ENCODE measurements at regions not wholly inside any gene's neighbourhood (a gene's known extent, or its start where the extent isn't known, plus 50 kb on each side); places are given as distances from the start of the nearest gene placed in this dataset.
"Not testable (repeated sequence)": the region's sequence is repeated elsewhere in the genome, so short reads cannot be mapped to it uniquely, and the experiment has no call there.

- no peak overlapping the region for H3K4me3 ChIP-seq (ENCODE audit: severe bottlenecking)
- DNase-seq (ENCODE audit: low spot score) (no peak), ATAC-seq (ENCODE audit: low read depth) (no peak)
- no peaks in the 10 kb centered on the region for H3K36me3 ChIP-seq (ENCODE audit: low read depth)
- H3K27ac ChIP-seq (ENCODE audit: poor library complexity, severe bottlenecking), result no peak overlapping the region
- no peak for TF ChIP-seq CTCF (IDR thresholded peaks at IDR 0.05; ENCODE audit: poor library complexity, severe bottlenecking)
- H3K27me3 ChIP-seq (ENCODE audit: insufficient read depth, poor library complexity, severe bottlenecking), result no peaks in the 10 kb centered on the region
- peaks cover 32% of the 10 kb centered on the region for H3K4me1 ChIP-seq (ENCODE audit: insufficient read depth, poor library complexity, severe bottlenecking)
- no peaks in the 10 kb centered on the region for H3K9me3 ChIP-seq (ENCODE audit: severe bottlenecking)
Observed at GRCh38 chr3:181917027-181917426, 205.3 kb downstream of the SOX2 start.

DNA sequence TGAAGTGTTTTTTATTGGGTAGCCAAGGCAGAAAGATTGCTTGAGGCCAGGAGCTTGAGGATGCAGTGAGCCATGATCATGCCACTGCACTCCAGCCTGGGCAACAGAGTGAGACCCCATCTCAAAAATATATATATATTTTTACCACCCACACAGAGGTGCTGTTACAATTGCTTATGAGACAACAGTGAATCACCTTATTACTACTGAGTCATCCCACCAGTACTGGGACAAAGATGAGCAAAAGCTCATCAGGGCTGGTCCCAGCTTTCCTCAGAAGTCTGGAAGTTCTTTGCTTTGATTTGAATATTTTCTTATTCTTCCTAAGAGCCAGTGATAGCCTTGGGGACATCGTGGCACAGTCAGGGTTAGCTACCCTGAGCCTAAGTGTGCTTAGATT, 207.7 kb downstream of the SOX2 start:
- no peak overlapping the region for H3K4me3 ChIP-seq (ENCODE audit: severe bottlenecking)
- H3K9me3 ChIP-seq (ENCODE audit: severe bottlenecking), result no peaks in the 10 kb centered on the region
- no peak for DNase-seq (ENCODE audit: low spot score)
- no peak overlapping the region for H3K27ac ChIP-seq (ENCODE audit: poor library complexity, severe bottlenecking)
- no peaks in the 10 kb centered on the region for H3K27me3 ChIP-seq (ENCODE audit: insufficient read depth, poor library complexity, severe bottlenecking)
- ATAC-seq (ENCODE audit: low read depth), result peak; percentile 92
- TF ChIP-seq CTCF (IDR thresholded peaks at IDR 0.05; ENCODE audit: poor library complexity, severe bottlenecking), result no peak
- no peaks in the 10 kb centered on the region for H3K36me3 ChIP-seq (ENCODE audit: low read depth)
- H3K4me1 ChIP-seq (ENCODE audit: insufficient read depth, poor library complexity, severe bottlenecking), result peaks cover 22% of the 10 kb centered on the region

- H3K27me3 ChIP-seq (ENCODE audit: insufficient read depth, poor library complexity, severe bottlenecking), result no peaks in the 10 kb centered on the region
- peak; percentile 20; the same call in 1 of the 3 replicates for ATAC-seq (ENCODE audit: low read depth)
- no peak overlapping the region for H3K4me3 ChIP-seq (ENCODE audit: severe bottlenecking)
- no peaks in the 10 kb centered on the region for H3K36me3 ChIP-seq (ENCODE audit: low read depth)
- H3K4me1 ChIP-seq (ENCODE audit: insufficient read depth, poor library complexity, severe bottlenecking), result peaks cover 17% of the 10 kb centered on the region
- no peaks in the 10 kb centered on the region for H3K9me3 ChIP-seq (ENCODE audit: severe bottlenecking)
- TF ChIP-seq CTCF (IDR thresholded peaks at IDR 0.05; ENCODE audit: poor library complexity, severe bottlenecking), result no peak
- H3K27ac ChIP-seq (ENCODE audit: poor library complexity, severe bottlenecking), result no peak overlapping the region
- no peak for DNase-seq (ENCODE audit: low spot score)
Observed at GRCh38 chr3:181920409-181920808, 208.7 kb downstream of the SOX2 start.

DNA sequence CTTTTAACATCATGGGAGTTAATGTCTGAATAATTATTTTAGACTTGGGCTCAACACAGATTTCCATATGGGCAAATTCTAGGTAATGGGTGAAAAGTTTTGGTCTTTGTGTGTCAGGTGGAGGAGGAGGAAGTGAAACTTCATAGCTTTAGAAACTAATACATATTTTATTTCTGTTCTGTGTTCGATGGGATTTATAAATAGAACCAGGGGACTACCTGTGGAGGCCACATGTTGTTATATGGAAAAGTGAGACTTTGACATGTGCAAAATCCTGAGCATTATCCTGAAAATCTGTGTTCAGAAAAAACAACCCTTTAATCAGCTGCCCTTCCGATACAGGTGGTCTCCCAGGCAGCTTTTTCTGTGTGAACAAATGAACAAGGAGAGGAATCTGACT, 209.5 kb downstream of the SOX2 start:
- no peaks in the 10 kb centered on the region for H3K9me3 ChIP-seq (ENCODE audit: severe bottlenecking)
- ATAC-seq (ENCODE audit: low read depth) (no peak), DNase-seq (ENCODE audit: low spot score) (no peak)
- H3K4me1 ChIP-seq (ENCODE audit: insufficient read depth, poor library complexity, severe bottlenecking), result peaks cover 9% of the 10 kb centered on the region
- no peak overlapping the region for H3K27ac ChIP-seq (ENCODE audit: poor library complexity, severe bottlenecking)
- H3K27me3 ChIP-seq (ENCODE audit: insufficient read depth, poor library complexity, severe bottlenecking), result no peaks in the 10 kb centered on the region
- no peak for TF ChIP-seq CTCF (IDR thresholded peaks at IDR 0.05; ENCODE audit: poor library complexity, severe bottlenecking)
- no peak overlapping the region for H3K4me3 ChIP-seq (ENCODE audit: severe bottlenecking)
- no peaks in the 10 kb centered on the region for H3K36me3 ChIP-seq (ENCODE audit: low read depth)

DNA sequence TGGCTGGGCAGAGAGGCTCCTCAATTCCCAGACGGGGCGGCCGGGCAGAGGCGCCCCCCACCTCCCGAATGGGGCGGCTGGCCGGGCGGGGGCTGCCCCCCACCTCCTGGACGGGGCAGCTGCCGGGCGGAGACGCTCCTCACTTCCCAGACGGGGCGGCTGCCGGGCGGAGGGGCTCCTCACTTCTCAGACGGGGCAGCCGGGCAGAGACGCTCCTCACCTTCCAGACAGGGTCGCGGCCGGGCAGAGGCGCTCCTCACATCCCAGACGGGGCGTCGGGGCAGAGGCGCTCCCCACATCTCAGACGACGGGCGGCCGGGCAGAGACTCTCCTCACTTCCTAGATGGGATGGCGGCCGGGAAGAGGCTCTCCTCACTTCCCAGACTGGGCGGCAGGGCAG, 214.1 kb downstream of the SOX2 start:
- not testable (repeated sequence) for H3K4me1 ChIP-seq (ENCODE audit: insufficient read depth, poor library complexity, severe bottlenecking)

More for the DNA sequence above, 214.1 kb downstream of the SOX2 start:
- not testable (repeated sequence) for H3K27me3 ChIP-seq (ENCODE audit: insufficient read depth, poor library complexity, severe bottlenecking); H3K36me3 ChIP-seq (ENCODE audit: low read depth); H3K4me3 ChIP-seq (ENCODE audit: severe bottlenecking); H3K9me3 ChIP-seq (ENCODE audit: severe bottlenecking); ATAC-seq (ENCODE audit: low read depth); DNase-seq (ENCODE audit: low spot score); H3K27ac ChIP-seq (ENCODE audit: poor library complexity, severe bottlenecking)

All from RWPE2 (cell line).